Stimulated activated CD8-positive, alpha-beta memory T cell treated with anti-CD3 and anti-CD28 coated beads, Interleukin-15, amount 100 ng/mL, for 24 hours (primary cell): ENCODE measurements at regions not wholly inside any gene's neighbourhood (a gene's known extent, or its start where the extent isn't known, plus 50 kb on each side); places are given as distances from the start of the nearest gene placed in this dataset.
"Not testable (repeated sequence)": the region's sequence is repeated elsewhere in the genome, so short reads cannot be mapped to it uniquely, and the experiment has no call there.

ENCODE experiments used
- DNase-seq: peaks from one replicate; pipeline ENCODE4 v3.0.0-alpha.2; 2020; ENCODE audit warnings: low read depth

GRCh38 chr4:24368801-24369200, 215.6 kb downstream of the DHX15 start:
- no peak for DNase-seq

- no peak for DNase-seq
These were observed 219.5 kb downstream of the DHX15 start for GRCh38 chr4:24364852-24365251.

DNA sequence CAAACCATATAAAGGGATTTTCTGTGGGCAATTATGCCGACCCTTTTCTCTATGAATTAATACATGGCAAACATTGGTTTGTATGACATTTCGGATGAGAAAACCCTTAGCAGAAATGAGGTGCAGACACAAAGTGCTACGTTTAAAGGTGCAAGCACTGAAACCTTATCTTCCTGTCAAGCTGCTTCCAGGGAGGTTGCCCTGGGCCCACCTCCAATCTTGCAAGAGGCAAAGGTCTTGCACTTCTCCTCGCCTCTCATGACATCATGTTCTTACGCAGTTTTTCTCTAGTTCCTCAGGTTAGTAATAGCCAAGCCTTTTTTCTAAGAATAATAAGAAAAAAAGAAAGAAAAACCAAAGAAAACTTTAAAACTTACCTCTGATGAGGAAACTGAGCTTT, 220.1 kb downstream of the DHX15 start:
- no peak for DNase-seq

DNA sequence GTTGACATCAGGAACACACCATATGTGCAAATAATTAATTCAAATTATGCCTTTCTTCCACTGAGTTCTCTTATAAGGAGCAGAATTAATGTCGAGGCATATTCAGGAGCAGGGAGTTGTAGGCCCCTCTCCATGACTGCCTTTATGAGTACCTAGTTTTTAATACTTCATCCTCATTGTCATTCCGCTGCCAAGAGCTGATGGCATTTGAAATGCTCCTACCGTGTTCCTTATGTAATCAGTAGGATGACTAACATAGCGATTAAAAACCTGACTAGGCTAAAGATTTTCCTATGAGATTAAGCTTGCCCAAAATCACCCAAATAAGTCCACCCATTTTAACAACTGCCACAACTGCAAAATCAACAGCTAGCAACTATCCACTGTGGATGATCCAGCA, 220.6 kb downstream of the DHX15 start:
- DNase-seq = no peak

DNA sequence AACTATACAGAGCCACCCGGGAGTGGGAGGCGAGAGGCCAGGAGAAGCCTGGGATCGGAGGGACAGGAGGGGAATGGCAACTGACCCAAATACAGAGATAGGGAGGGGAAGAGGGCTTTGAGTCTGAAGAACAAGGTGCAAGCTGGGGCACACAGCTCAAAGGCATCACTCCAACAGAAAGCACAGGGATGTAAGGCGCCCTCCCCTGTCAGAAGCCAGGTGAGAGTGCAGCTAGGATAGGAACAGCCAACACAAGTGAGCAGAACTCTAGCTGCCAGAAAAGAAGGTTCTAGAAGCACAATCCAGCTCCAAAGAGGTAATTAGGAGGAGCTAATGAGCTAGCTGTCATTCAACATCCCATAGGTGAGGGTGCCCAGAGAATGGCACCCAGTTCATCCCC, 232.2 kb downstream of the DHX15 start:
- DNase-seq = no peak

GRCh38 chr4:24349168-24349996, 235.0 kb downstream of the DHX15 start:
- not testable (repeated sequence) for DNase-seq

GRCh38 chr4:24339260-24339659, 245.1 kb downstream of the DHX15 start:
- no peak for DNase-seq

DNA sequence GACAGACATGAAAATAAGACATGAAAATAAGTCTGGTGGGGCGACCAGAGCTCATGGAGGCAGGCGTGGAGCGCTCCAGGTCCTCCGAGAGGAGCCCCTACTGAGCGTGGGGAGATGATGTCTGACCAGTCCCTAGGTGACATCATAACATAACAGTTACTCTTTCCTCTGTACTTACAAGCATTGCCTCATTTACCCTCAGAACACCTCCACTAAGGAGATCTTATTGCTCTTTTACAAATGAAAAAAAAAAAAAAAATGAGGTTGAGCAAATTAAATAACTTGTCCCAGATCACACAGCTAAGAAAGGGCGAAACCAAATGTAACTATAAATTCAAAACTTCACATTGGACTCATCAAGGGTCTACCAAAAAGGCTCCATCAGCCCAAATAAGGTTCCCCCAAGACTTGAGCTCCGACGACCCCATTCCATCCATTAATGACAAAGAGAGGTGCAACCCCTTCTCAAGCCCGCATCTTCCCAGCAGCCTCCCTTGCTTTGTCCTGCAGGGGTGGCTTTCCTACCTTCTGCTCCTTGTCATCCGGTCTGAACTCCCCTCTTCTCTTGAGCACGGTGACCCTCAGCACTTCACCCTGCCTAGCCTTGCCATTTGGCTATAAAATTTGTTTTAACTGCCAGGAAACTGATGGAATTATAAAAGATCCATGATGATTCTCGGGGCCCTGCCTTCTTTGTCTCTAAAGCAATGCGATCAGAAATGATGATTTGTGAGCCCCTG, 246.7 kb downstream of the DHX15 start:
- DNase-seq = no peak

DNA sequence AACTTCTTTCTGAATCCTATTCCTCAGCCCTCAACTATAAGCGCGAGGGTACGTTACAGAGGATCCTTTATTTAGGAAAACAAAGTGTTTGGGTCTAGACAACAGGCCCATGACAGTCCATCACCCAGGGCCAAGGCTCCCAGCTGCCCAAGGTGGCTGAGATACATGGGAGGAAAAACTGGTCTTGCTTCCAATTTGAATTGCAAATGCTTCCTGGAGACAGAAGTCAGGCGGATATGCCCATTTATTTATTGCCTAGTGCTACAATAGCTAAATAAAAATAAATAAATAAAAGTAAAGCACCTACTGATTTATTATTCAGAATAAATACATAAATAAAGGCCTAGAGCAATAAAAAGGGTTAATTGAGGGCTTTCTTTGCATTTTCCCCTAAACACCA, 248.7 kb downstream of the DHX15 start:
- DNase-seq = no peak

DNA sequence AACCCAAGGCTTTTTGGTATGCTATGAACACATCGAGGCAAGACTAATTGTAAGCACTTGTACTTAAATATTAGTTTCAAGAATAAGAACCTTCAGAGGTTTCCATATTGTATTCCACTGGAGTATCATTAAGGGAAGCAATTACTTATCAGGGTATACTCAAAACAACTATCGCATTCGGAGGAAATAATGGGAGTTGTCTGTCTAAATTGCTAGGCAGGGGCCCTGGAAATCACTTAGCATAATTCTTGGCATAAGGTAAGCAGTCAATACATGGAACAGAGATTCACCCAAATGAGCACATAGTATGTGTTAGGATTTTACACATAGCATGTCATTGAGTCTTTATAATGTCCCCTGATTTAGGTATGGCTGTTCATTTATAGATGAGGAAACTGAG, 249.4 kb downstream of the DHX15 start:
- no peak for DNase-seq

DNA sequence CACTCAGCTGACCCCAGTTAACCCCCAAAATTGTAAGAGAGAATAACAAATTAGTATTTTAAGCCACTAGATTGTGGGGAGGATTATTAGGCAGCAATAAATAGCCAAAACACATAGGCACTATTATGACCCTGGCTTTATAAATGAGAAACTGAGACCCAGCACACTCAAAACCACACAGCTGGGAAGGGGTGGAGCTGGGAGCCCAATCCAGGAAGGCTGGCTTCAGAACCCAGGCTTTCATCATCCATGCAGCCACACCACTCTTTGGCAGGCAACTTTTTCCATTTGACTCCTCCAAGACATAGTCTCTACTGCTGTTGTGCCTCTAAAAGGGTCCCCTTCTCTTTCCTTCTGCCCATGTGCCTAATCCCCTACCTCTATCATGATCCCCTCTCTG, 253.8 kb downstream of the DHX15 start:
- DNase-seq = no peak

DNA sequence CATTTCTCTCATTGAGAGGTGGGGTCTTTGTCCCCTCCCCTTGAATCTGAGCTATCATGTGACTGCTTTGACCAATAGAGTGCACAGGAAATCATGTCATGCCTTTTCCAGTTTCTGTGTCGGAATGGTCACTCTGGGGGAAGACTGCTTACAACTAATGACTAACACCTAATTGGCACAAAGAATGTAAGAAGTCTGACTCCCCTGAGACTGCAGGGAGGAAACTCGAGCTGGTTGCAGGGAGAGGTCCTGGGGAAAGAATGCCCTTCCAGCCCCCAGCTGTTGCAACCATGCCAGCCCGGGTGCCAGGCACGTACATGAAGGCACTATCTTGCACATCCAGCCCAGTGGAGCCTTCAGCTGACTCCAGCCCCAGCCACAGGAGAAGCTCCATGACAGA, 254.2 kb downstream of the DHX15 start:
- DNase-seq = no peak

DNA sequence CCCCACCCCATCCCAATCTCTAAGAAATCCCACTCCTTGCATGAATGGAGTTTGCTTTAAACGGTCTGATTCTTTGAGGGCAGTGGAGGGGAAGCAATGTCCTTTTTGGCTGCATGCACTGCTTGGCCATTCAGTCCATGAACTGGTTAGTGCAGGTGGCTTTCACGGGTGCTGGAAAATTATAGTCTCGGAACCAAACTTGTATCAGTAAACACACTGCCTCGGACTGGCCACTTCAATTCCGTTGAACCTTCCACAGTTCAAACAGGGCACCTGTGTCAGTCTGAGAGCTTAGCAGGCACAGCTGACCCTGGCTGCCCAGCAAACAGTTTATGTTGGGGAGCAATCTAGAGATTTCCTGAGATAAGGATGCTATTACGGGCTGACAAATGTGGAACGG, 255.6 kb downstream of the DHX15 start:
- DNase-seq = no peak

DNA sequence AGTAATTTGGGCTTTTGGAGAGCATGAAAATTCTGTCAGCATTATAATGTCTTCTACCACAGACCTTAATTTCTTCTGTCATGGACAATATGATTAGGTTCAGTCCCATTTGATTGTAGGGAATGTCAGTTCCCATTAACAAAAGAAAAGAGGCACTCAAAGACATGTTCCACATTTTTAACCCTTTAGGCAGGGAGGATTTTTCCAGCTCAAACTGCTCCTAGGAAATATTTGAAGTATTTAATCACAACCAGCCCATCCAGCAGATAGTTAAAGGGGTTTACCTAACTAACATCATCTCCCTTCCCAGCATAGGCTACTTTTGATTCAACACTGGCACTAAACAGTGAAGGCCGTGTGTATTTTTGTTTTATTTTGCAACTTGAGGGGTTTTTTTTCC, 256.0 kb downstream of the DHX15 start:
- DNase-seq = no peak

GRCh38 chr4:24322995-24323394, 261.4 kb downstream of the DHX15 start:
- no peak for DNase-seq

- no peak for DNase-seq
These were observed 261.8 kb downstream of the DHX15 start for GRCh38 chr4:24322511-24322910.

GRCh38 chr4:24321616-24322015, 262.7 kb downstream of the DHX15 start:
- DNase-seq = no peak

DNA sequence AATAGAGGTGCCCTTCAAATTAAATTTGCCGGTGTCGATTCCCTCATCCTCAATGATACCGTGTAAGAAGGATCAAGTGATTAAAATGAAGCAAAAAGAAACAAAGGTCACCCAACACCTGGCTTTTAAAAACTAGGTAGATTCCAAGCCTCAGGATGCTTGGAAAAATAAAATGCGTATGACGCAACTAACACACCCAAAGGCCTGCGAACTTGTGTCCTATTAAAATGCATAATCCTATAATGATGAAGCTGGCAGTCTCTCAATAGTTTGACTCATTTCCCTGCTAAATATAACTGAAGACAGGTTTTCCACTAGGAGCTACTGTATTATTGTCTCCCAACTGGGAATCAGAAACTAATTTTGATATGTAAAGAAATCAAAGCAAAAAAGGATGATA, 263.2 kb downstream of the DHX15 start:
- no peak for DNase-seq

GRCh38 chr4:24319387-24319786, 265.0 kb downstream of the DHX15 start:
- no peak for DNase-seq

DNA sequence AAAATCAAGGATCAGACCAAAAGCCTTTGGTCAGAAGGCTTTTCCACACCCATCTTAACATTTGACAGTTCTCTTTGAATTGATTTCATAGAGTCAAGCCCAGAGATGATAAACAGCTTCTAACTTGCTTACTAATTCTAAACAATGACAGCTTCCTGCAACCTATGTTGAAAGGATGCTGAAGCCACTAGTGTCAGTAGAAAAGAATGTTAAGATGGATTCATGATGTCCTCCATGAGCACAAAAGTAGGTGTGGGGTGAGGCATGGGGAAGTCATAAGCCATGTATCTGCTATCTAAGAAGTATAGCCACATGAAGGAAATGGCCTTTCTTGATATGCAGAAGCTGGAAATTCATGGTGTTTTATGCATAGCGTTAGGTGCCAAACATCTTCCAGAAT, 269.3 kb downstream of the DHX15 start:
- no peak for DNase-seq

GRCh38 chr4:24312261-24312913, 272.0 kb downstream of the DHX15 start:
- DNase-seq = no peak

DNA sequence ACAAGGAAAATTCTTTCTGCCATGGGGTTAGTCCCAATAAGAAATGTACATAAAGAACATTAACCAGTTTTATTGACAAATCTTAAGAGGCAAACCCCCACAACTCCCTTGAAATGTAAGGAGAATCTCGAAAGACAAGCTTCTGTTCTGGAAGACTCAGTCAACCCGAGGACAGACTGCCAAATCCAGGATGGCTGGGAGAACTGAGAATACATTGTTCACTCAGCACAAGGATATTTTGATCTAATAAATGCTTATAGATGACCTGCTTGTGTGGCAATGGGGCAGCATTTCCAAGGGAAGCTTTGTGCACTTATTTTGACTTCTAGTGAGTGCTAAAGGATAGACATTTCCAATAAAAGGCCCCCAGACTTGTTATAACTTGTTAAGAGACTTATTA, 280.4 kb downstream of the DHX15 start:
- no peak for DNase-seq

DNA sequence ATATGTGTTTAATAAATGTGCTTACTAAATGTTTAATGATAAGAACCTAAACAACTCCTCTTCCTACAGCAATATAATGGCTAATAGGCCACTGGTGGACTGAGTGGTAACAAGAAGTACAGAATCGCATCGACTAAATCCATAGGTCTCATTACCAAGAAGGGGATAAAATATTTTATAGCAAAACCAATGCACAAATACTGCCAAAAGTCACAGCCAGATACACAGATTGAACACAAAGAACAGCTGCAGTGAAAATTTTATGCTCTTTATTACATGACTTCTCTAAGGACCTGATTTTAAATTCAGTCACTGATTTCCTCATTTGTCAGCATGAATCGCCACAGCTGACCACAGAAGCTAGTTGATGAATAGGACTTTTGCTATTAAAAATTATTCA, 285.4 kb downstream of the DHX15 start:
- no peak for DNase-seq
